MCF 10A (cell line): ENCODE measurements at regions not wholly inside any gene's neighbourhood (a gene's known extent, or its start where the extent isn't known, plus 50 kb on each side); places are given as distances from the start of the nearest gene placed in this dataset.
"Not testable (repeated sequence)": the region's sequence is repeated elsewhere in the genome, so short reads cannot be mapped to it uniquely, and the experiment has no call there.

ENCODE experiments used
- BruUV-seq: library from RNA; stranded (reverse); fragments of 400-500 nt; replicated peaks from 2 replicates; lab custom pipeline; 2021; lab: Mats Ljungman, UMichigan
- CTCF ChIA-PET: fragments of 300-600 bp; sonication (Branson Sonifier 250); formaldehyde crosslinking; extraction: SDS; loops from one replicate; lab custom pipeline; 2021; ENCODE audit warnings: antibody characterized with exemption, inconsistent platforms; lab: Yijun Ruan, JAX
- POLR2A ChIA-PET: fragments of 300-600, 350-650 bp; sonication (Branson Sonifier 250); formaldehyde crosslinking; extraction: SDS; loops from one replicate; lab custom pipeline; 2020; ENCODE audit warnings: antibody characterized with exemption, inconsistent platforms; lab: Yijun Ruan, JAX
- DNase-seq: peaks from one replicate; pipeline ENCODE4 v3.0.0-alpha.2; 2018; ENCODE audit not compliant: unreplicated experiment
- H3K27ac Mint-ChIP-seq: one replicate; pipeline ENCODE4 v1.8.0; 2022; ENCODE audit warnings: mild to moderate bottlenecking, low read depth, mixed read lengths; ENCODE audit not compliant: unreplicated experiment
- H3K27me3 Mint-ChIP-seq: one replicate; pipeline ENCODE4 v1.8.0; 2022; ENCODE audit warnings: mixed read lengths; ENCODE audit not compliant: insufficient read depth, unreplicated experiment
- H3K36me3 Mint-ChIP-seq: one replicate; pipeline ENCODE4 v1.8.0; 2022; ENCODE audit warnings: mild to moderate bottlenecking, moderate library complexity, mixed read lengths; ENCODE audit not compliant: insufficient read depth, unreplicated experiment
- H3K4me1 Mint-ChIP-seq: one replicate; pipeline ENCODE4 v1.8.0; 2022; ENCODE audit warnings: mixed read lengths; ENCODE audit not compliant: insufficient read depth, unreplicated experiment
- H3K4me3 Mint-ChIP-seq: one replicate; pipeline ENCODE4 v1.8.0; 2022; ENCODE audit warnings: mild to moderate bottlenecking, moderate library complexity, mixed read lengths; ENCODE audit not compliant: unreplicated experiment
- H3K9me3 Mint-ChIP-seq: one replicate; pipeline ENCODE4 v1.8.0; 2022; ENCODE audit warnings: mixed read lengths; ENCODE audit not compliant: unreplicated experiment
- intact Hi-C: fragments of 100-400 bp; cut with micrococcal nuclease; formaldehyde crosslinking; loops from 2 replicates; pipeline ENCODE4 v1.14.1; 2022
- TF ChIP-seq, protein P1 (sequence below): fragments of 200-600 bp; IDR thresholded peaks from one replicate; pipeline ENCODE4 v1.8.0; 2022; ENCODE audit warnings: antibody characterized with exemption, mild to moderate bottlenecking; ENCODE audit not compliant: unreplicated experiment

- TF ChIP-seq, protein P1, sequence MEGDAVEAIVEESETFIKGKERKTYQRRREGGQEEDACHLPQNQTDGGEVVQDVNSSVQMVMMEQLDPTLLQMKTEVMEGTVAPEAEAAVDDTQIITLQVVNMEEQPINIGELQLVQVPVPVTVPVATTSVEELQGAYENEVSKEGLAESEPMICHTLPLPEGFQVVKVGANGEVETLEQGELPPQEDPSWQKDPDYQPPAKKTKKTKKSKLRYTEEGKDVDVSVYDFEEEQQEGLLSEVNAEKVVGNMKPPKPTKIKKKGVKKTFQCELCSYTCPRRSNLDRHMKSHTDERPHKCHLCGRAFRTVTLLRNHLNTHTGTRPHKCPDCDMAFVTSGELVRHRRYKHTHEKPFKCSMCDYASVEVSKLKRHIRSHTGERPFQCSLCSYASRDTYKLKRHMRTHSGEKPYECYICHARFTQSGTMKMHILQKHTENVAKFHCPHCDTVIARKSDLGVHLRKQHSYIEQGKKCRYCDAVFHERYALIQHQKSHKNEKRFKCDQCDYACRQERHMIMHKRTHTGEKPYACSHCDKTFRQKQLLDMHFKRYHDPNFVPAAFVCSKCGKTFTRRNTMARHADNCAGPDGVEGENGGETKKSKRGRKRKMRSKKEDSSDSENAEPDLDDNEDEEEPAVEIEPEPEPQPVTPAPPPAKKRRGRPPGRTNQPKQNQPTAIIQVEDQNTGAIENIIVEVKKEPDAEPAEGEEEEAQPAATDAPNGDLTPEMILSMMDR, result no peak
- no peak overlapping the region for H3K4me3 Mint-ChIP-seq
- DNase-seq, result no peak
- H3K36me3 Mint-ChIP-seq, result no peaks in the 10 kb centered on the region
- no peak overlapping the region for H3K27ac Mint-ChIP-seq
- intact Hi-C loops, result no loop called here
- H3K4me1 Mint-ChIP-seq, result no peaks in the 10 kb centered on the region
- peaks cover 11% of the 10 kb centered on the region for H3K9me3 Mint-ChIP-seq
- ChIA-PET POLR2A (interaction anchor here (0.6 kb wide), 1 partner anchor 54 kb away, joined by 3 read pairs; no protein-coding TSS in a partner anchor), CTCF (no interaction called here)
- no peaks in the 10 kb centered on the region for H3K27me3 Mint-ChIP-seq
- BruUV-seq, result no TSS peak
These were observed 826.1 kb downstream of the STPG2 start for GRCh38 chr4:97317201-97317600.

DNA sequence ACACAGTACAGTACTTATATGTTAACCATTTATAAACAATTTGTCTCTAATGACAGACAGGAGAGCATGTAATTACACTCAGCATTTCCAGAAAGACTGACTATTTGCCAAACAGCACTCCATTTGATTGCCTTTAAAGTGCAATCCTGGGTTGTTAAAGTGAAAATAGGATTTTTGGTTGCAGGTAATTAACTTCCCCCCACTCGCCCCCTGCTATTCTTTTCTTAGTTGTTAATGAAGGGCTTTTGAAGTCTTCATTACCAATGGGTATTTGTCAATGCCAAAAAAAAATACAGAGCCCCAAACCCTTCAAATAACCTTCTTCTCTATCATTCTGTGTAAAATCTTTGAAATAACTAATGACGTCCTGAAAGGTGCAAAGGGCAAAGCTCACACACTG, 825.6 kb downstream of the STPG2 start:
- Mint-ChIP-seq H3K4me3 (no peak overlapping the region), H3K27me3 (no peaks in the 10 kb centered on the region), H3K9me3 (peaks cover 11% of the 10 kb centered on the region), H3K36me3 (no peaks in the 10 kb centered on the region), H3K27ac (no peak overlapping the region), H3K4me1 (no peaks in the 10 kb centered on the region)
- DNase-seq, result no peak
- POLR2A ChIA-PET, result interaction anchor here (0.6 kb wide), 1 partner anchor 54 kb away, joined by 3 read pairs; no protein-coding TSS in a partner anchor
- no TSS peak for BruUV-seq
- TF ChIP-seq, protein P1, result no peak
- CTCF ChIA-PET, result interaction anchor here (0.6 kb wide), 1 partner anchor 910 kb away, joined by 3 read pairs; no protein-coding TSS in a partner anchor
- intact Hi-C loops, result no loop called here

GRCh38 chr4:97325751-97326150, 817.5 kb downstream of the STPG2 start:
- H3K9me3 Mint-ChIP-seq, result peaks cover 11% of the 10 kb centered on the region
- CTCF ChIA-PET, DNase-seq, H3K27ac Mint-ChIP-seq, intact Hi-C loops, BruUV-seq, H3K27me3 Mint-ChIP-seq, H3K4me3 Mint-ChIP-seq, H3K4me1 Mint-ChIP-seq, H3K36me3 Mint-ChIP-seq: not testable (repeated sequence)
- POLR2A ChIA-PET, result interaction anchor here (0.5 kb wide), 1 partner anchor 1053 kb away, joined by 3 read pairs; no protein-coding TSS in a partner anchor

GRCh38 chr4:97330917-97331316, 812.4 kb downstream of the STPG2 start:
- intact Hi-C loops, result no loop called here
- ChIA-PET POLR2A (no interaction called here), CTCF (interaction anchor here (0.6 kb wide), 1 partner anchor 359 kb away, joined by 4 read pairs; no protein-coding TSS in a partner anchor)
- DNase-seq, result no peak
- no peaks in the 10 kb centered on the region for H3K27me3 Mint-ChIP-seq
- H3K4me3 Mint-ChIP-seq, result no peak overlapping the region
- no peaks in the 10 kb centered on the region for H3K9me3 Mint-ChIP-seq
- no peaks in the 10 kb centered on the region for H3K4me1 Mint-ChIP-seq
- BruUV-seq, result no TSS peak
- no peak overlapping the region for H3K27ac Mint-ChIP-seq
- TF ChIP-seq, protein P1, result no peak
- H3K36me3 Mint-ChIP-seq, result no peaks in the 10 kb centered on the region
